Thoracic aorta (tissue), 2 donors: ENCODE measurements at regions not wholly inside any gene's neighbourhood (a gene's known extent, or its start where the extent isn't known, plus 50 kb on each side); places are given as distances from the start of the nearest gene placed in this dataset.

Experiments
- ATAC-seq: fragments of 150-250 bp; one replicate; pipeline ENCODE4 v1.8.0; 2017; ENCODE audit warnings: low read depth; ENCODE audit not compliant: insufficient number of reproducible peaks, low FRiP score
- DNase-seq: peaks from one replicate; pipeline ENCODE4 v3.0.0-alpha.2; 2020; ENCODE audit warnings: low spot score
- H3K27ac ChIP-seq, 2 donors: fragments of 200-600 bp; sonication (generic); 1 replicate in 1 of 2; 2 replicates in 1 of 2; pipeline ENCODE4 v1.5.1; 2016; ENCODE audit warnings: mild to moderate bottlenecking in 2 of 2, moderate library complexity in 2 of 2
- H3K27me3 ChIP-seq: fragments of 200-600 bp; sonication (generic); replicated peaks from 2 replicates; pipeline ENCODE4 v1.6.0; 2016; ENCODE audit warnings: mild to moderate bottlenecking; ENCODE audit not compliant: insufficient read depth
- H3K36me3 ChIP-seq: fragments of 200-600 bp; sonication (generic); one replicate; pipeline ENCODE4 v1.5.1; 2016
- H3K4me1 ChIP-seq, 2 donors: fragments of 200-600 bp; sonication (generic); 1 replicate in 1 of 2; 2 replicates in 1 of 2; pipeline versions ENCODE4 v1.5.1 to v1.6.0; 2016; ENCODE audit warnings: low read depth in 2 of 2, mild to moderate bottlenecking in 1 of 2; ENCODE audit not compliant: control insufficient read depth in 1 of 2
- H3K4me3 ChIP-seq: fragments of 200-600 bp; sonication (generic); 2 replicates; pipeline ENCODE4 v1.5.1; 2016; ENCODE audit warnings: mild to moderate bottlenecking
- H3K9me3 ChIP-seq: fragments of 200-600 bp; sonication (generic); 2 replicates; pipeline ENCODE4 v1.5.1; 2016
- CTCF ChIP-seq: fragments of 200-600 bp; sonication (generic); IDR thresholded peaks from one replicate; pipeline ENCODE4 v1.5.1; 2019; ENCODE audit warnings: antibody characterized with exemption

DNA sequence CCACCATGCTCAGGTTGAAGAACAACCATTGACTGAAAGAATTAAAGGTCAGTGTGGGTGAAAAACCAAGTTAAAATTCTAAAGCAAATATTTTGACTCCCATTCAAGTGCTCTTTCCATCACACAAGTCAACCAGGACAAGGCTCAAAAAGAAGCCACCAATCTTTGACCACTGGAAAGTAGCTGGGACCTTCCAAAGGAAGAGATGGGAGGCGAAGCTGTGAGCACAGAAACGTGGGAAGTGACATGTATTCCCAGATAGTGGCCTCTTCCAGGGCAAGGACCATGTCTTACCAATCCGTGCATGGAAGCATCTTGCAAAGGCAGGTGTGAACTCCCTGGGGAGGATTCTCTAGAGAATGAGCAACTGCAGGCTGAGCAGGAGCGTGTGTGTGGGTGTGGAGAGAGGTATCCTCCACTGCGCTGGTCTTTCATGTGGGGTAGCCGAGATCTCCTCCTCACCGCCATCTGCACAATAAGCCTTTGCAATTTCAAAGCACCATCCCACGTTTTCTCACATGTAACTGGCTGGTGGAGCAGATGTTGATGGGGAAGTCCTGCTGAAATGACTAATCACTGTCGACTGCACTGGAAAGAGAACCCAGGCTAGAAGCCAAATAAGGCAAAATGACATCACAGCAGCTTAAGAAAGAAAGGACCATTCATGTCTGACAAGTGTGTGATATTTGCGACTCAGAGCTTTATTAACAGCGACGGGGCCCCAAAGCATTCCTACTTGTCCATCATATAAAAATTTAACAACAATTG is 189.4 kb upstream of the RREB1 start:
- no peaks in the 10 kb centered on the region for H3K9me3 ChIP-seq
- no peaks in the 10 kb centered on the region for H3K36me3 ChIP-seq
- no peaks in the 10 kb centered on the region for H3K27me3 ChIP-seq
- DNase-seq = no peak
- no peak overlapping the region for H3K4me3 ChIP-seq
- TF ChIP-seq CTCF = no peak
- H3K4me1 ChIP-seq = peaks cover 3 to 10% of the 10 kb centered on the region in 2 donors
- H3K27ac ChIP-seq = no peak overlapping the region
- no peak for ATAC-seq

GRCh38 chr6:6919173-6919572 is 188.6 kb upstream of the RREB1 start:
- no peaks in the 10 kb centered on the region for H3K9me3 ChIP-seq
- no peaks in the 10 kb centered on the region for H3K27me3 ChIP-seq
- no peak overlapping the region for H3K27ac ChIP-seq
- H3K4me3 ChIP-seq = no peak overlapping the region
- no peak for TF ChIP-seq CTCF
- no peak for DNase-seq
- peaks cover 3 to 10% of the 10 kb centered on the region in 2 donors for H3K4me1 ChIP-seq
- H3K36me3 ChIP-seq = no peaks in the 10 kb centered on the region
- ATAC-seq = no peak

DNA sequence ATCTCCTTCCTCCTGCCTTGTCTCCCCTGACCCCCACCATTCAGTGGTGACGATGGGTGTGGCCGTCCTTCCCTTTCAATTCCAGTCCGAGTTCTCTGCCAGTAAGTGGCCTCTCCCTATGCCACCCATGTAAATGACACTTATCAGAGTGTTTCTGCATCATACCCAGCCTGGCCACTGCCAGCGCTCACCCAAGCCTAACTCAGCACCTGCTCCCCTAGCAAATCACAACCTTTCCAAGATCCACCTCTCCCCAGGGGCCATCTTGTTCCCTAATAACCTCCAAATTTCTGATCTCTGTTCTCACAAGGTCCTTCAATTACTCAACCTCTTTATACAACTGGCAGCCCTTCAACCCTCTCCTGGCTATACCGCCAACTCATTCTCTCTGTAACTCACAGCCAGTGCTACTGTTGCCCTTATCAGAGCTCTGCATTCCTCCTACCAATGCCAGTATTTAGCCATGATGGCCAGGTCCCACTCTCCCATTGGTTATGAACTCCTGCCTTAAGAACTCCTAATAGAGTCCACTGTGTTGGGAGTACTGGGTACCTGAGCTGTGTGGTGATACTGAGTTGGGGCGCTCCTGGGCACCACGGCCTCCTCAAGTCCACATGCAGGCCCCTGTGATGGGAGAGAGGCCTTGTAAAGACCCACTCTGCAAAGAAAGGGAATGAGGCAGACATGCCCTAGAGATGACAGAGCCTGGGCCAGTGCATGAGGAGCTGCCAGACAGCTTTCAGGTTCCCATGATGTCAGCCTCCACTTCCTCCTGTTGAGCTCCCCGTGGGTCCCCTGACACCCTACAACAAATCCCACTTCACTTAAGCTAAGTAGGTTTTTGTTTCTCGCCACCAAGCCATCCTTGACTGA is 187.4 kb upstream of the RREB1 start:
- no peak for TF ChIP-seq CTCF
- Histone ChIP-seq H3K27ac (no peak overlapping the region), H3K36me3 (no peaks in the 10 kb centered on the region), H3K27me3 (no peaks in the 10 kb centered on the region), H3K4me3 (no peak overlapping the region), H3K4me1 (peaks cover 3 to 9% of the 10 kb centered on the region in 2 donors), H3K9me3 (no peaks in the 10 kb centered on the region)
- no peak for DNase-seq
- no peak for ATAC-seq

- no peak for ATAC-seq
- H3K27ac ChIP-seq = no peak overlapping the region
- no peaks in the 10 kb centered on the region for H3K36me3 ChIP-seq
- H3K4me1 ChIP-seq = peaks cover 0 to 5% of the 10 kb centered on the region in 2 donors
- H3K9me3 ChIP-seq = no peaks in the 10 kb centered on the region
- H3K4me3 ChIP-seq = no peak overlapping the region
- H3K27me3 ChIP-seq = no peaks in the 10 kb centered on the region
- no peak for DNase-seq
- no peak for TF ChIP-seq CTCF
These were observed 186.8 kb upstream of the RREB1 start for GRCh38 chr6:6920987-6921313.

DNA sequence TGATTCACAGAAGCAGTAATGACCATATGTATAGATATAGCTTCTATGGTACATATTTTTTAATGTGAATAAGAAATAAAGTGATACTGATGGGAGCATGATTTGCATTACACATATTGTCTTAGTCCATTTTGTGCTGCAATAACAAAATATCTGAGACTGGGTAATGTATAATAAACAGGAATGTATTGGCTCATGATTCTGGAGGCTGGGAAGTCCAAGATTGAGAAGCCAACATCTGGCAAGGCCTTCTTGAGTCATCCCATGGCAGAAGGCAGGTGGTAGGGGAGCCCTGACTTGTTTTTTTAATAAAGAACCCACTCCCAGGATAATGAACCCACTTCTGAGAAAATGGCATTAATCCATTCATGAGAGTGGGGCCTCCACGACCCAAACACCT is 185.6 kb upstream of the RREB1 start:
- no peak overlapping the region for H3K27ac ChIP-seq
- ATAC-seq = no peak
- no peaks in the 10 kb centered on the region for H3K9me3 ChIP-seq

More for the DNA sequence above, 185.6 kb upstream of the RREB1 start:
- TF ChIP-seq CTCF = no peak
- Histone ChIP-seq H3K27me3 (no peaks in the 10 kb centered on the region), H3K4me1 (no peaks in the 10 kb centered on the region), H3K4me3 (no peak overlapping the region), H3K36me3 (no peaks in the 10 kb centered on the region)
- DNase-seq = no peak
